NCI-H2196 (cell line): ENCODE measurements at regions not wholly inside any gene's neighbourhood (a gene's known extent, or its start where the extent isn't known, plus 50 kb on each side); places are given as distances from the start of the nearest gene placed in this dataset.

Experiments used
- DNase-seq: peaks from one replicate; lab custom pipeline; 2025; ENCODE audit not compliant: unreplicated experiment; lab: John Stamatoyannopoulos, UW

DNA sequence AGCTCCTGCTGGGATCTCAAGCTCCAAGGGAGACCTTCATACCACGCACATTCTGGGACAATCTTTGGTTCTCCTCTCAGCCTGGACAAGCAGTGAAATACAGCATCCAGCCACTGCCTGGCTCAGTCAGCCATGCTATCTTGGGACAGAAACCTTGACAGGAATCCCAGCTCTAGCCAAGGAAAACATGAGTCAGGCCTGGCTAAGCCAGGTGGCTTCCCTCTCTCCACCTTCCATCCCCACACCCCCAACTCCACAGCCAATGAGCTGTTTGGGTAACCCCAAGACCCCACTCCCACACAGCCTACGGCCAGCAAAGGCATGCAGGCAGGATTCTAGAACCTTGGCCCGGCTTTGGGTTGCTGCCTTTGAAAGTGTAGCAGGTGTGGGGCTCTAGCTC is 64.9 kb downstream of the MCFD2 start:
- no peak for DNase-seq

DNA sequence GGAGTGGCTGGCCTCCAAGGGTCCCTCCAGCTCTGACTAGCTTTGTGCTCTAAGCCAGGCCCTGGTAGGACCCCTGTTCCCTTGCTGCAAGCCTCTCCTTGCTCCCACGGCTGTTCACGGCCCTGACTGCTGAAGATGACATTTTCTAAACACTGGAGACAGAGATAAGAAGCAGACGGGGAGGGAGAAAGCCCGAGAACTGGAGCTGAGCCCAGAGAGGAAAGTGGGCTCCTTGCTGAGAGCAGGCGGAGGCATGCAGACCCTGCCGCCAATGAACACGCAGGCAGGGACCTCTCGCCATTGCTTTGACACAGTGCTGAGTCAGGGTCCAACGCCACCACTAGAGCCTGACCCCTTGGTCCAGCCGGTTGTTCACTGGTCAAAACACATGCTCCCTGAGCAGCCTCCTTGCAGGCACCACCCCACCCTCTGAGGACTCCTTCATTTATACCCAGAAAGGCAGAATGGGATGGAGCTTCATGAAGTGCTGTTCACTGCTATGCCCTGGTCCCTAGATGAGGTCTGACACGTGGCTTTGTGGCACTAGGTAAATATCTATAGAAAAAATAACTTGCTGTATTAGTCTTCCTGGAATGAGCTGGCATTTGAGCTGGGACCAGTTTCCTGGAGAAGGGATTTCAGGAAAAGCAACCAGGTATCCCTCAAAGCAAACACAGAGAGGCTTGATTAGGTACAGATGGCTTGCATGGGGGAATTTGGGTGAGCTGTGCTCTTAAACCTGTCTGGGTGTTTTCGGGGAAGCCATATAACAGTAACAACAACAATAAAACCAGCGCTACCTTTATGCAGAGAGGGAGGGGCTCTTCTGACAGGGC is 65.7 kb downstream of the MCFD2 start:
- DNase-seq: no peak

DNA sequence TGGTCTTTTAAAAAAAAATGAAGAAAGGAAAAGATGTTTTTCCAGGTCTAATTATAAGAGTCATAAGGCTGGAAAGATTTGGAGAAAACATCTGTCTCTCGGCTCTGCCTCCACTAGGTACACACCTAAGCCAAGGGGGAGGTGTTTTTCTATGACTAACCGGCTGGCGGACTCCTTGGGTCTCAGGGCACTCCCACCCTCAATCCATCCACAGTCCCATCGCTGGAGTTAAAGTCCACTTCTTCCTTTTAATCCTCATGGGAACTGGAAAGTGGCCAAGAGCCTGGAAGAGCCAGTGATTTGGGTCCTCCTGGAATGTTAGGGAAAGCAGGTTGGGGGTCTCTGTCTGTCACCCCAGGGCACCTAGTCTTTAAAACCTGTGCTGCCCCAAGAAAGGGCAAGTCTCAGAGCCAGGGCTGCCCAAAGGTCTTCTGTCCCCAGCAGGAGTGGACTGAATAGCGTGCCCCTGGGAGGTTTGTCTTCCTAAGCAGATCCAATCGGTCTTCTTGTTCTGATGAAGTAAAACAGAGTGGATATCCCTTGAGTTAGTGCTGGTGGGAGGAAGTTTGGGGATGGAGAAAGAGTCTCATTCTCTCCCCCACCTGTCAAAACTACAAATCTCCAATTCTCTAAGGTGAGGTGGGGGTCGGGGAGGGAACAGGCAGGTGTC is 66.4 kb downstream of the MCFD2 start:
- no peak for DNase-seq

DNA sequence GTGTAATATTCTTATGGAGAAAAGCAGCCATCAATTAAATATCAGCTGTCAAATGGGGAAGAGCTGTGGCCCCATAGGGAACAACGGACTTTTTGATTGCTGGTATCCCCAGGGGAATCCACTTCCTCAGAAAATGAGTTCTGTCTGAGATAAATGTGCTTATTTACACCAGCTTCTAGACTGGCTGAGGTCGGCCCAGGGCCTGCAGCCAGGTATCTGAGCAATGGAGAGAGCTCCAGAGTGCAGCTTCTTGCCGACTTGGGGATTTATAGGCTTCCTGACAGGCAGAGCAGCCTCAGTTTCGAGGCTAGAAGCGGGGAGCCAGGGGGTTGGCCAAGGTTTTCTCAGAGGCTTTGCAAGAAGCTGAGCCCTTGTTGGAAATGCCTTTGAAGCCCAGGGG is 67.2 kb downstream of the MCFD2 start:
- DNase-seq: no peak

DNA sequence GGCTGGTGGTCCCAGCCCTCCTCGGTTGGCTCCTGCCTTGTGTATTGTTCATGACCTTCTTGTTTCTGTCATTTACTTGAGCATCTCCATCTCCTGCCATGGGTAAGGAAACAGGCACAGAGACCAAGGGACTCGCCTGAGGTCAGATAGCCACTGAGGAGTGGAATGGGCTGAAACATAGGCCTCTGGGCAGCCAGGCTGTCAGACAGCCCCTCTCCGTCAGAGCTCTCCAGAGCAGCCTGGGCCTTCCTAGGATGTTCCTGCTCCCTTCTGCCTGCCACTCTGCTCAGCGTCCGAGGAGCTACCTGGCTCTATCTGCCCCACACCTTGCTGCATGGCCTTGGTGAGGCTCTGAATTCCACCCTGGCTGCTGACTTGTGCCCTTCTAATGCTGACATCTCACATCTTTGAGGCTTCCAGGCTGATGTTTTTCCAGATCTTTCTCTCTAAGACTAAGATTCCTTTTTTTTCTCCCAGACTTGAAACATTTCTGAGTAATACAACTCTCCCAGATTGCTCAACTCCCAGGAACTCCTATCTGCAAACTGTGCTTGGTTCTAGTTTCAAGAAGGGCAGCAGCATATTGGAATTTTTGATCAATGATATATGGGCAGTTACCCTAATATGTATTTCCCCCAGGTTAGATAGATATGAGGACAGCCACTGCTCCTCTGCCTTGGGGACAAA is 67.7 kb downstream of the MCFD2 start:
- no peak for DNase-seq

DNA sequence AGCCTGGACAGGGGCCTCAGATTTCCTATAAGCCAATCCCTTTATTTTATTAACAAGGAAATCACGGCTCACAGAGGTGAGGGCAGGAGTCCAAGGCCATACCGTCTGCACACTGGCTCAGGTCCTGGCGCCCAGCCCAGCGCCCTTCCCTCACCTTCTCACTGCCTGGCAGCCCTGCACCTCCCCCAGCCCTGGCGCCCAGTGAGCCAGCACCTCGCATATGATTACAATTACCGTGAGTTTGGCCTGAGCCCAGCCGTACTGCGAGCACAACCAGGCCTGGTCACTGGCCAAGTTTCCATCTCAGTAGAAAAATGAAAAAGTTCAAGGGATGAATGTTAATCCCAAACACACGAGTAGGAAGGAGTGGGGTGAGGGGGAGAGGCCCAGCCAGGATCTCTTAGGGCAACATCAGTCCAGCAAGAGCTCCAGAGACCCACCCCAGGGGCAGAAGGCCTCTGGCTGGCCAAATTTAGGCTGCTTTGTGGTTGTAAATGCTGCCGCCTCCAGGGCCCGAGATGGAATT is 68.4 kb downstream of the MCFD2 start:
- peak; percentile 98 for DNase-seq

DNA sequence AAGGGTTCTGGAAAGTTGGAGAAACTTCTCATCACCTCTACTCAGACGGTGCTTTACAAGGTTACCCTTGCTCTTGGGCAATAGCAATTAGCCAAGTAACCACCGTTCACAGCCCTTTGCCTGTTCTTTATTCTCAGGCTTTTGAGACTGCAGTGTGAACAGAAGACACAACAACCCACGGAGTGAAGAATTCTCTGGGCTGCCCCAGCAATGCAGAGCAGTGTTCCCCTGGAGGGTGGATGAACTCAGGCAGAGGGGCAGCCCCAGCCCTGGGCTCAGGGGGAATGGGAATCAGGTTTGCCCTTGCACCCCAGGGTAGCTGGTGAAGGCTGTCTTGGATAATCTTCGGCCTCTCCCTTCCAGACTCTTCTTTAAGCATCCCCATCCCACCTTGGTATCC is 69.1 kb downstream of the MCFD2 start:
- no peak for DNase-seq

DNA sequence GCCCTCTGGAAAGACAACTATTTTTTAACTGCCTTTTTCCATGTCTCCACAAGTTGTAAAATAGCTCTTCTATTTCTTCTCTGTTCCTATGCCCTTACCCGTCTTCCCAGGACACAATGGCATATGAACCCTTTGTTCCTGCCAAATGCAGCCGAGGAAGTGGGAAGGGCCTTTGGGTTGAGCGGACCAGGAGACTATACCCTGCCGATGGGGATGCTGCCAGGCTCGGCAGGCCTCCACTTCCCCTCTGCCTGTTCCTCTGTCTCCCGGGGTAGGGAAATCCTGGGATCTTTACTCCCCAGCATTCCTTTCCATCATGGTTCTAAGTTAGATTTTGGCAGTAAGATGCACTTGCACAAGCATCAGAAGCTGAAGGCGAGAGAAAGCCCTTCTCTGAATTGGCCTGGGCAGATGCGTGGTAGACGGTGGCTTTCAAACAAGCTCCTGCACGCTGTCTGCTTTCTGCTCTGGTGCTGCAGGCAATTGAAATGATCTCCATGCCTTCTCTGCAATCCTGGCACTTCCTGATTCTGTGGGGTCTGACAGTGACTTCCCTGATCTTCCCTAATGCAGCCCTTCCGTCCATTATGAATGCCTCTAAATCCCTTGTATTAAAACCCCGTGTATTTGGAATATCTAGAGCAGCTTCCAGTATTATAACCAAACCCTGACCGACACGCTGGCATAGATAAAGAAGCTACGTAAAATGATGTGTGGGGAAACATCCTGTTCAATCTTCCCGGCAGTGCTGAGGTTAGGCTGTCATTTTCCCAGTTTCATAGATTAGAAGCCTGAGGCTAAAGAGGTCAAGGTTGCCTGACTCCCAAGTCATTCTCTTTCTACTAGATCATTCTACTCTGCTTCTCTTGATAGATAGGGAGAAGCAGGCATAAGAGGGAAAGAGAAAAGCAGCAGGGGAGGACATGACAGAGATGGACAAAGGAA is 69.8 kb downstream of the MCFD2 start:
- DNase-seq: no peak

DNA sequence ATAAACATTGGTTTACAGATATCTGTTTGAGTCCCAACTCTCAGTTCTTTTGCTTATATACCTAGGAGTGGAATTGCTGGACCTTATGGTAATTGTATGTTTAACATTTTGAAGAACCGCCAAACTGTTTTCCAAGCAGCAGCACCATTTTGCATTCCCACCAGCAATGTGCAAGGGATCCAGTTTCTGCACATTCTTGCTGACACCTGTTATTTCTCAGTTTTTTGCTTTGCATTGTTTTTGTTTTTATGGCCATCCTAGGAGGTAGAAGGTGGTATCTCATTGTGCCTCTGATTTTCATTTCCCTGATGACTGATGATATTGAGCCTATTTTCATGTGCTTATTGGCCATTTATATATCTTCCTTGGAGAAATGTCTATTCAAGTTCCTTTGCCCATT is 71.2 kb downstream of the MCFD2 start:
- DNase-seq: no peak

DNA sequence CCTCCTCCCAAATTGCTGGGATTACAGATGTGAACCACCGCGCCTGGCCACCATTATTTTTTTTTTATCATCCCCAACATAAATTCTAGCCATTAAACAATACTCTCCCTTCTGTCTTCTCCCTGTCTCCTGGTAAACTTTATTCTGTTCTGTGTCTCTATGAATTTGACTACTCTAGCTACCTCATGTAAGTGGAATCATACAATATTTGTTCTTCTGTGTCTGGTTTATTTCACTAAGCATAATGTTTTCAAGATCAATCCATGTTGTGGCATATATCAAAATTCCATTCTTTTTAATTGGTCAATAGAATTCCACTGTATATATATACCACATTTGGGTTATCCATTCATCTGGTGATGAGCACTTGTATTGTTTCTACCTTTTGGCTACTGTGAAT is 71.6 kb downstream of the MCFD2 start:
- DNase-seq: no peak

DNA sequence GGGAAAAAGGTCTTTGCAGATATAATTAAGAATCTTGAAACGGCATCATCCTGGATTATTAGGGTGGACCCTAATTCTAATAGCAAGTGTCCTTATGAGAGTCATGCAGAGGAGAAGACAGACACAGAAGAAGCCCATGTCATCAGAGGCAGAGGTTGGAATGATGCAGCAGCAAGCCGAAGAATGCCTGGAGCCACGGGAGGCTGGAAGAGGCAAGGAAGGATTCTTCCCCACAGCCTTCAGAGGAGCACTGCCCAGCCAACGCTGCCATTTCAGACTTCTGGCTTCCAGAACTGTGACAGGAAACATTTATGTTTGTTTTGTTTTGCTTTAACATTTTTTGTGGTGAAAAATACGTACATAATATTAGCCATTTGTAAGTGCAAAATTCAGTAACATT is 72.3 kb downstream of the MCFD2 start:
- DNase-seq: no peak

DNA sequence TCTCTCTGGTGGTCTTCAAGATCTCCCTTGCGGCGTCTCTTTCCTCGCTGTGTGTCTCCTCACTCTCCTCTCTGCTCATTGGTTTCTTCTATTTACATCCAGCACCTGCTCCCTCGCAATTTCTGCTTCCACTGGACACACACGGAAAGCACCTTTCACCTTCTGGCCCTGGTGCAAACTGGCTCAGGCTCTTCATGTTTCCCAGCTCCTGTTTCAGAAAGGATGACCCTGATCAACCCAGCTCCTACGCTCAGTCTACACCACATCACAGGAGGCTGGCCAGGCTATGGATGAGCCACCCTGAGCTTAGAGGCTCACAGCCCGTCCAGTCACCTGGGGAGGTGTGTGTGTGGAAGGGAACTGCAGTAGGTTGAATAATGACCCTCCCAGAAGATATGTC is 72.7 kb downstream of the MCFD2 start:
- DNase-seq: no peak

DNA sequence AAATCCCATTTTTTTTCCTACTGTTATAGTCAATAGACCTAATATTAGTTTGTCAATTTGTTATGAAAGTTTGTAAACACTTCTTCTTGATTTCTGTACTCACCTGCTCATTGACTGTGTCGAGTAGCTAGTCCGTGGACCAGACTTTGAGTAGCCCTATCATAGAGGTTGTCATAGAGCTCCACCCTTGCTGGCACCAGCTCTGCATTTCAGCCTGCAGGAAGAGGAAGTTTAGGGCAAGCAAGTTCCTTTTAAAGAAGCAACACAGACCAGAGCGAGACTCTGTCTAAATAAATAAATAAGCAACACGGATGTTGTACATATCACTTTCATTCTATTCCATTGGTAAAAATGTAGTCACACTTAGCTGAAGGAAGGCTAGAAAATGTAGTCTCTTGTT is 74.0 kb downstream of the MCFD2 start:
- DNase-seq: no peak

DNA sequence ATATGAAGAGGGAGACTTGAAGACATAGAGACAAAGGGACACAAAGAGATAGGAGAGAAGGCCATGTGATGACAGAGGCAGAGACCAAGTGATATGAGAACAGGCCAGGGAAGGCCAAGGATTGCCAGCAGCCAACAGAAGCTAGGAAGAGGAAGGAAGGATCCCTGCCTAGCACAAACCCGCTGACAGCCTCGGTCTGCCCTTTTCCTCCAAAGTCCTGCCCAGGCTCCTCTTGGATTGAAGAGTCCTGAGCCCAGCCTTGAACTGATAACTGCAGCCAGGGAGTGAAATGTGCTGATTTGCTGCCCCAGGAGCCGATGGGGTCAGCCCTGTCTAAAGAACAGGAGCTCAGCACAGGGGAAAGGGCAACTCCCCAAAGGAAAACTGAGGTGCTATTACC is 76.6 kb downstream of the MCFD2 start:
- DNase-seq: no peak

DNA sequence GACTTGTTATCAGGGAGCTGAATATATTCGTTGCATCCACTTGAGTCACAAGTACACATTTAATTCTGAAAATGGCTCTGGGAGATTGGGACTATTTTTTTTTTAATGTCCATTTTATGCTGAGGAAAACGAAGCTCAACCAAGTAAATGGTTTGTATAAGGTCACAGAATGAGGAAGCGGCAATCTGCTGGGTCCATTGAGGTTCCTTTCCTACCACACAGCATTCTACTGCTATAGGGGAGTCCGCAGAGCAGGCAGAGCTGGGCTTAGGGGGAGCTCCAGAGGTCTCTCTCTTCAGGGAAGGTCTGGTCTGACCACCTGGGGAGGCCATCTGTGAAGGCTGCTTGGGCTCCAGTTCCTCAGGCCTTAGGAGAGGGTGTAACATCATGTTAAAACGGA is 77.9 kb downstream of the MCFD2 start:
- no peak for DNase-seq

DNA sequence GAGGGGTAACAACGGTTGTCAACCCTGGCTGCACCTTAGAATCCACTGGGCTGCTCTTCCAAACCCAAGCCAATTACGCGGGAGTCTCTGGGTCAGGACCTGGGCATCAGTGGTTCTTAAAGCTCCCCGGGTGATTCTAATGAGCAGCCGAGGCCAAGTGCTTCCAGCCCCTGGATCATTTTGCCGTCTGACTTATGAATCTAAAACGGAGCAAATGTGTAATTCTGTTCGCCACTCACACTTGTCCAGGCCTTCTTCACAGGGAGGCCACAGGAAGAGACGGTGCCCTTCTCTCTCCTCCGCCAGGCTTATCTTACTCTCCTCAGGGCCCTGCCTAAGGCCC is 78.5 kb downstream of the MCFD2 start:
- no peak for DNase-seq

DNA sequence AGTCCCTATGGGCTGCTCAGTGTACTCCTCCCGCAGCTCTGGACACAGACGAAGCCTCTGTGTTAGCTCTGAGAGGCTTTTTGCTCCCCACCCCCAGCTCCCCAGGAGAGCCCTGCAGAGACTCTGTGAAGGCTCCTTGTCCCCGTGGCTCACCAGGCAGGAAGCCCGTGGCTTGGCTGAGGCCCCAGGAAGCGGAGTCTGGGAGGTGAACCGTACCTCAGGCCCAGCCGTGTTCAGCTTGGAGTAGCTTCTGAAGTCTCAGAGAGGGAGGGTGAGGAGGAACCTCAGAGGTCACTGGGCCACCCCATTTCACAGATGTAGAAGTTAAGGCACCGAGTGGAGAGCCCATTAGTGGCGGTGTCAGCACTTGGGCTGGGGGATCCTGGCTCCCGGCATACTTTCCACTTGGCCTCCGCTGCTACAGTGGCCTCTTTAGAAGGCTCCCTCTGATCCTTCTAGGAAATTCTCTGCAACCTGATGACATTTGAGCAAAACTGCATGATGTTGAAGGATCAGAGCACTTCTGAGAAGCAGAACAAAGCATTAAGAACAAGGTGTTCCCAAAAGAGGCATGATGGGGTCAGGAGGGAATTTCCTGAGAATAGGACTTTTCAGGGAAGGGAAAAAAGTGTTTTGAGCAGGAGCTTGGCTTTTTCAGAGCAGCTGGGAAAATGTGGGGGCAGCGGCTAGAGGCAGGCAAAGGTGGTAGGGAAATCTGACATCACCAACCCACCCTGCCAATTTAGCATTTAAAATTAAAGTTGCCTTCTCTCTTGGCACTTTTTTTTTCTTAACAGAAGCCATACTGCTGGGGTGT is 79.1 kb downstream of the MCFD2 start:
- peak; percentile 24 for DNase-seq

DNA sequence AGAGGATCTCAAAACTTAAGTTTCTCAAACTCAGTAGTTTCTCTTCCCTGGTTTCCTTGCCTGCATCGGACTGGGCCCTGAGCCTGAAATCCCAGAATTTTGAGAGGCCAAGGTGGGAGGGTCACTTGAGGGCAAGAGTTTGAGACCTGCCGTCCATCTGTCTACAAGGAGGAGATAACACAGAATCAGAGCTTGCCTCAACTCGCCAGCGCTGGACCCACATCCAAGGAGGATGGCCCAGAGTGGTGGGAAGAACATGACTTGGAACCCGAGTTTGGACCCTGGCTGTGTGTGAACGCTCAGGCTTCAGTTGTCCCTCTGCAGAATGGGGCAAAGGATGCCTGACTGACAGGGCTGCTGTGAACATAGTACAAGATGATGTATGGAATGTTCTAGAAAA is 80.1 kb downstream of the MCFD2 start:
- DNase-seq: no peak

DNA sequence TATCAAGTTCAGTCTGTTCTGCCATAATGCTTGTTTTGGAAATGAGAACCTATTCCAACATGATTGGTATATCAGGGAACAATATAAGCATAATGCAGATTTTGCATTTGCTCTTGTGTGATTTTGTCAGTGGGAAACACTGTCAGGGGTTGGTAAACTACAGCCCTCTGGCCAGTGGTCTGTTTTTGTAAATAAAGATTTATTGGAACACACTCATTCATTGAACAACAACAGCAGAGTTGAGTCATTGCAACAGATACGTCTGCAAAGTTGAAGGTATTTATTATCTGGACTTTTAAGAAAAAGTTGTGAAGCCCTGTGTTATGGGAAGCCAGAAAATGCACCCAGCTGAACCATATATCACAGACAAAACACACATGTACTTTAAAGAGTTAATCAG is 83.1 kb downstream of the MCFD2 start:
- no peak for DNase-seq

DNA sequence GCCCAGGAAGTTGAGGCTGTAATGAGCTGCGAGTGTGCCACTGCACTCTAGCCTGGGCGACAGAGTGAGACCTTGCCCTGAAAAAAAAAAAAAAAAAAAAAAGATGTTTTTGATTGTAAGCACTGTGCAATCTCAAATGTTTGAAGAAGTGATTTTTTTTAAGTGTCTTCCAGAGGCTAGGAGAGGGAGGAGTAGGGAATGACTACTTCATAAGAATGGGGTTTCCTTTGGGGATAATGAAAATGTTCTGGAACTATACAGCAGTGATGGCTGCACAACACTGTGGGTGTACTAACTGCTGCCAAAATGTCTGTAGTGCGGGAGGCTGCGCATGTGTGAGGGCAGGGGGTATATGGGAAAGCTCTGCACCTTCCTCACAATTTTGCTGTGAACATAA is 83.7 kb downstream of the MCFD2 start:
- DNase-seq: no peak
